ENCODE measurements at regions not wholly inside any gene's neighbourhood (a gene's known extent, or its start where the extent isn't known, plus 50 kb on each side); places are given as distances from the start of the nearest gene placed in this dataset.
"Not testable (repeated sequence)": the region's sequence is repeated elsewhere in the genome, so short reads cannot be mapped to it uniquely, and the experiment has no call there.

DNA sequence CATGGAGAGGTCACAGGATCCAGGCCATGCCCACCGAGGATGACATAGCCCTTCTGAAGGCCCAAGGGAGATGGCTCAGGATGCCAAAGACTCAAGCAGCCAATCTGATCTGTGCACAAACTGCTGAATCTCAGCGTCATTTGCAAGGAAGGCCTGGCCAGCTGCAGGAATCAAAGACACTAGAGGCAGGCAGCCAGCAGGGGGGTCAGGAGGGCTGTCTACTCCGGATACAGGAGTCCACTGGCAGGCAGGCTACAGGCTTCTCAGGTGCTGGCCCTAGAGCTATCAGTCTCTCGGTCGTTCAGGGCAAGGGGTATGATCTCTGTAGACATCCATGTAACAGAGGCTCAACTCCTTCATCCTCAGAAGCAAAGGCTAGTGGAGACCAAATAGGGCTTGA lies 1735.3 kb downstream of the TP53TG3F start:
- no peak for FAIRE-seq
- DNase-seq (ENCODE audit: low spot score in 2 of 2): no peak

DNA sequence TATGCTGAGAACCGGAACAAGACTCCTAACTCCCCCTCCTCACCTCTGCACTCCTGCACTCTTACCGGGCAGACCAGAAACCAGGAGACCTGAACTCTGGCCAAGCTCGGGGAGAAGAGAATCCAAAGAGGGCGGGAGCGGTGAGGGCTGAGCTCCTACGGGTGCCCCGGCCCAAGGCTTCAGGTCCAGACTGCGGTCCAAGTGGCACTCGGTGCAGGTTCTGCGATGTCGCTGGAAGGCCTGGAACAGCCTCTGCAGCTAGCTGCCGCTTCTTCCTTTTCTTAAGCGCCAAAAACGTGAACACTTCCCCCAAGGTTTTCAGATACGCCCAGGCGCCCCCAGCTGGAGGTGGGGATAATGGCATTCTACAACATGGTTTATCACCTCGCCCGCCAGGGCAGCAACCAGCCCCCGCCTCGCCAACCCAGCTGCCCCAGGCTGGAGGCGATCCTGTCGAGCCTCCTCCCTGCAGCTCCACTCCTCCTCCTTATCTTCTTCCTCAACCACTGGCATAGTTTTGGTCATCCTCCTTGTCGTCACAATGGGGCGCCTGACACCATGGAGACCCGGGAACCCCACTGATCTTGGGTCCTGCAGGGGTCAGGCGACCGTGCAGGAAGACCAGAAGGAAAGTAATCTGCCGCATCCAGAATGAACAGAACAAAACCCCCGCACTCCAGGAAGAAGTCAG lies 1735.9 kb downstream of the TP53TG3F start:
- no peak for DNase-seq (ENCODE audit: low spot score in 2 of 2)
- no peak for FAIRE-seq

DNA sequence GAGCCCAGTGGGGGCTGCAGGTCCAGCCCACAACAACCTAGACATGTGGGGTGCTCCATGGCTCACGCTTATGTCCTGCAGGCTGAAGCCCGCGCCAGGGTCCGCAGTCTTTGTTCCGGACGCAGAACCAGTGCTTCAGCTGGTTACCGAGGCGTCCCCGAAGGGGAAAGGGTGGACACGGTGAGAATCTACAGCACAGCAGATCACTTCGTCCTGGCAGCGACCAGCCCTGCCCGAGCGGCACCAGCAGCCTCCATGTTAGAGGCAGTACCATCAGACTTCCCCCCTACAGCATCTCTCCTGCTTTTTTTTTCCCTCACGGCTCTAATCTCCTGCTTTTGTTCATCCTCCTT lies 1736.4 kb downstream of the TP53TG3F start:
- DNase-seq (ENCODE audit: low spot score in 2 of 2) (no peak), FAIRE-seq (no peak)

DNA sequence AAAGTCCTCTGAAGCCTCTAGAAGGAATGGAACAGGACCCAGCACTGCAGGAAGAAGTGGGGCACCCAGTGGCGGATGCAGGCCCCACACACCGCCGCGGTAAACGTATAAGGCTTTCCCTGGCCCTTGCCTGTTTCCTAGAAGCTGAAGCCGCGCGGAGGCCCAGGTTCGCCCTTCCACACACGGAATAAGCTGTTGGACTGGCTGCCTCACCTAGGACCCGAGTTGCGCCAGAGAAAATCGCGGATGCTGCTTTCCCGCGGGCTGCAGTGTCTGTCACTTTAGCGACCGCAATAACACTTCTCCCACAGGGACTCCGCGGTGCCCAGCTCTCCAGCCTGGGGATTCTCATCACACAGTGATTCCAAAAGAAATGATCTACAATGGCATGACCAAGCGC lies 1736.9 kb downstream of the TP53TG3F start:
- FAIRE-seq: no peak
- no peak for DNase-seq (ENCODE audit: low spot score in 2 of 2)

- DNase-seq (ENCODE audit: low spot score in 2 of 2): no peak
- no peak for FAIRE-seq
Observed at GRCh38 chr16:35197656-35198055, 1738.2 kb downstream of the TP53TG3F start.

GRCh38 chr16:35198223-35199199 lies 1739.1 kb downstream of the TP53TG3F start:
- DNase-seq (ENCODE audit: low spot score in 2 of 2): no peak
- FAIRE-seq: no peak

GRCh38 chr16:35200662-35201061 lies 1741.2 kb downstream of the TP53TG3F start:
- DNase-seq (ENCODE audit: low spot score in 2 of 2) (no peak), FAIRE-seq (no peak)

GRCh38 chr16:35201151-35201550 lies 1741.7 kb downstream of the TP53TG3F start:
- DNase-seq (ENCODE audit: low spot score in 2 of 2) (no peak), FAIRE-seq (no peak)

- no peak for DNase-seq (ENCODE audit: low spot score in 2 of 2)
- FAIRE-seq: no peak
Observed at GRCh38 chr16:35203636-35204035, 1744.2 kb downstream of the TP53TG3F start.

GRCh38 chr16:35207059-35207999 lies 1747.9 kb downstream of the TP53TG3F start:
- no peak for DNase-seq (ENCODE audit: low spot score in 2 of 2)
- no peak for FAIRE-seq

GRCh38 chr16:35208001-35208935 lies 1748.9 kb downstream of the TP53TG3F start:
- FAIRE-seq (no peak), DNase-seq (ENCODE audit: low spot score in 2 of 2) (no peak)

DNA sequence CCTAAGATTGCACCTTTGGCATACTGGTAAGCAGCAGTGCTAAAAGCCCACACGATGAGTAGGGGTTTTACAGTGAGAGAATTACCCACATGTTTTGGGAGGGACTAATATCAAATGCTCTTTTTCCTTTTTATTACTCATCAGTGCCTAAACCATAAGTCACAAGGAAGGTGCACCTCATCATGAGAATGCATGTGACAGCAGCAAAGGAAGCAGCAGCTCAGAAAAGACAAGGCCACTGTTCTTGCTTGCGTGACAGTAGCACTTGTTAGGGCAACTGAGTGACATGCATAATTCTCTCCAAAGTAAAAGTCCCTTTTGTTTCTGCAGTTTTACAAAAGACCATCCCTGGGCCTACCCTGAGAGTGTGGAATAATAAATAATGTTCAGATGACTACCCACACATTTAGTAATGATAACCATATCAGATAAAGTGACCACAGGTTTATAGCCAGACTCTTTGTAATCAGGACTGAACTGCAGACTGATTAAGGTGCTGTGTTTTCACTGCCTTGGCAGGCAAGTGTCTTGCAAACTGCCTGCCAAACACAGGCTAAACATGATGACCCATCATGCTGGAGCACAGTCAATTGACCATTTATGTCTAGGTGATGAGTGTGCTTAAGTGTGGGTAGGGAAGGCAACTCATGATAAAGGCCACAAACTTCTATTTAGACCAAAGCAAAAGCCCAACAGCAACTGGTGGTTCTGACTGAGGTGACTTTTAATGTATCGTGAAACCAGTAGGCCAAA lies 1751.4 kb downstream of the TP53TG3F start:
- FAIRE-seq: no peak
- no peak for DNase-seq (ENCODE audit: low spot score in 2 of 2)

GRCh38 chr16:35214840-35215239 lies 1755.4 kb downstream of the TP53TG3F start:
- FAIRE-seq: no peak
- DNase-seq (ENCODE audit: low spot score in 2 of 2): no peak

GRCh38 chr16:35215287-35215686 lies 1755.9 kb downstream of the TP53TG3F start:
- DNase-seq (ENCODE audit: low spot score in 2 of 2): no peak
- peak; percentile 67 for FAIRE-seq

- DNase-seq (ENCODE audit: low spot score in 2 of 2); FAIRE-seq: not testable (repeated sequence)
Observed at GRCh38 chr16:35216261-35216660, 1756.8 kb downstream of the TP53TG3F start.

DNA sequence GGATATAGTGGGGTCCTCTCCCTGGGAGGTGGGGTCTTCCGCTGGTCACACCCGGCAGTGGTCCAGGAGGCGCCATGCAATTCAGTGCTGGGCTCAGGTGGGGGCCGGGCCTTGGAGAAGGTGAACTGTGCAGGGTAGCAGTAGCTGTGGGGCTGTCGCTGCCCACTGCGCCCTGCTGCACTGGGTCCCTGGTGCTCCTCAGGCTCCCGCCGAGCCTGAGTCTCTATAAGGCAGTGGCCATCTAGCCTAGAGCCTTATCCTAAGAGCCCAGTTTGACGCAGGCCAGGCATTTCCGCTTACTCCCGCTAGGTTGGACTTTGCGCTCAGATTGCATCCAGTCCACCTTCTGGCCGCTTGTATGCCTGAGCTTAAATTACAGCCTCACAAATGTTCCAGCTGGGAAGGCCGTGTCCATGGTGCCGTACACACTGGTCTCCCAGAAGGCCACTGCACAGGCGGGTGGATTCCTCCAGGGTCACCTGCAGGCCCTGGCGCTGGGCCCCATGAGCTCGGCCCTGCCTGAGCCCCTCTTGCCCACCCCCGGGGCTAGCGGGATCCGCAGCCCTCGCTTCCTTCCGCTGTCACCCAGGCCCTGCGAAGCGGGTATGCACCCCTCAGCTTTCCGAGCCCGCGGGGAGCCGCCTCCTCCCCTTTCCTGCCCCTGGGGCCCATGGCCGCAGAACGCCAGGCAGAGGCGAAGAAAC lies 1762.2 kb downstream of the TP53TG3F start:
- FAIRE-seq (no peak), DNase-seq (ENCODE audit: low spot score in 2 of 2) (no peak)

DNA sequence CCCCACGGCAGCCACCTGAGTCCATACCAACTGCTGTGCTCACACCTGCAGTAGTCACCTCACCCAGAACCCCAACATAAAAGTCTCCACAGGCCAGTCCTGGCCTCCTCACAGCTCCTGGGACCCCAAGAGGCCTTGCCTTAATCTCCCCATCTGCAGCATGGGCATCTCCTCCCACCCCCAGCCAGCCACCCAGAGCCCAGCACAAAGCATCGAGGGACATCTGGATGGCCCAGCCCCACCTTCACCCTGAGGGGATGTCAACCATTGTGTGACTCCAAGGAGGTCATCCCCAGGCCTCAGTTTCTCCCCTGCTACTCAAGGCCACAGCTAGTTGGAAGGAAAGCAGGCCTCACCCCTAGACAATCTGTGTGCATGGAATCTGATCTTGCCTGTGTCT lies 1775.3 kb downstream of the TP53TG3F start:
- no peak for DNase-seq (ENCODE audit: low spot score in 2 of 2)
- no peak for FAIRE-seq

DNA sequence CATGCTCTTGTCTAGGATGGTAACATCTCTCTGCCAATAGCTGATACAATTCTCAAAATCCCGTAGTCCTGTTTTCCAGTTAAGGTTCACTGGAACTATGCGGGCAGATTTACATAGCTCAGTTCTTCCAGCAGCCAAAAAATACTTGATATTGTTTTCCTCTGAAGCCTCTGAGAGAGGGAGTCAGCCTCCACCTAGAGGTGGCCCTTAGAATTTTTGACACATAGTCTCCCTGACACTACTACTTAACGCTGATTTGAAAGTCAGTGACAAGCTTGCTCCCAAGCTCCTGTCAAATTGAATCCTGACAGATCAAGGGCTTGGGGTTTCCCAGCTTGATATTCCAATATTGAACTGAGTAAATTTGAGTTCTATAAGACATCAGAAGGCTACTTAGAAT lies 1780.1 kb downstream of the TP53TG3F start:
- DNase-seq (ENCODE audit: low spot score in 2 of 2) (no peak), FAIRE-seq (no peak)
